ENCODE measurements at regions not wholly inside any gene's neighbourhood (a gene's known extent, or its start where the extent isn't known, plus 50 kb on each side); places are given as distances from the start of the nearest gene placed in this dataset.
"Not testable (repeated sequence)": the region's sequence is repeated elsewhere in the genome, so short reads cannot be mapped to it uniquely, and the experiment has no call there.

GRCh38 chr18:10148189-10148929 is 234.5 kb downstream of the VAPA start:
- Mint-ChIP-seq H3K4me3 (no peak overlapping the region), H3K4me1 (no peaks in the 10 kb centered on the region), H3K9me3 (peaks cover 0 to 9% (median 0%) of the 10 kb centered on the region in 11 donors), H3K27ac (no peak overlapping the region), H3K36me3 (no peaks in the 10 kb centered on the region), H3K27me3 (peaks cover 0 to under 1% (median 0%) of the 10 kb centered on the region in 5 donors)
- POLR2A ChIA-PET: no interaction called here
- no peaks in the 10 kb centered on the region for H3K9me3 ChIP-seq (ENCODE audit: control insufficient read depth in 2 of 3, low read length in 3 of 3)
- CTCF ChIA-PET: no interaction called here
- no peak overlapping the region for H3K4me3 ChIP-seq (ENCODE audit: low read length)
- H3K27me3 ChIP-seq (ENCODE audit: control insufficient read depth in 2 of 2, insufficient read depth in 2 of 2, low read length in 2 of 2): no peaks in the 10 kb centered on the region
- no peaks in the 10 kb centered on the region for H3K4me1 ChIP-seq (ENCODE audit: control insufficient read depth in 2 of 2, insufficient read depth in 2 of 2, low read length in 2 of 2)
- no peak overlapping the region for H3K27ac ChIP-seq (ENCODE audit: low read depth, low read length)
- intact Hi-C loops (cut with micrococcal nuclease): no loop called here
- ATAC-seq (no peak), DNase-seq (no peak)
- no peaks in the 10 kb centered on the region for H3K36me3 ChIP-seq (ENCODE audit: control insufficient read depth in 2 of 3, insufficient read depth in 3 of 3, low read length in 3 of 3)

DNA sequence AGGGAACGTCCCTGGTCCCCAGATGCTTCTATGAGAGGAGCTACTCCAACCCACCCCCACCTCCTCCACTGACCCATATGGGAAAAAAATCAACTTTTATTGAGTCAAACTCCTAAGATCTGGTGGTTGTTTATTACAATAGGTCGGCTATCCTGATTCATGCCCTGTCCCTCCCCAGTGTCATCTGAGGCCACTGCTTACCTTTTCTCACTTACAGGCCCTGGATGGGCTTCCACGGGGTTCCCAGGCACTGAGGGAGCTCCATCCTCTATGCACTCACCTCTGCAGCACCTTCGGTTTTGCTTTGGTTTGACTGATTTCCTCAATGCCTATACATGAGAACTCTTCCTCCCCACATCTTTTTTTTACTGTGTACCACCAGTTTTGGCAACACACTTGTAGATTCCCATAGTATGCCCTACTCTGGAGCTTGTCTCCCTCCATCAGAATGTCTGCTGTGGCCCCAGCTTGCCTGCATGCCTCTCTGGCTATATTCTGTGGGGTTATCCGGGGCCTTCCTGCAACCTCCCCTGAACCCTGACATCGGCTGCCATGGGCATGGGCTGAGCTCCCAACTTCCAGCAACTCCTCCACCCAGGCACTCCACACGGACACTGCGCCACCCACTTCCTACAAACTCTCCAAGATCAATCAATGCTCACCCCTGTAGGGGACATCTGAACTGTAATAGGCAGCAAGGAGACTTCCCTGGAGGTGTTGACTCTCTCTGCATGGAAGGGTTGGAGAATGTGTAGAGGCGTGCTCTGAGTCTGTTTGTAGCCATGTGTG is 236.1 kb downstream of the VAPA start:
- Histone ChIP-seq H3K9me3 (ENCODE audit: control insufficient read depth in 2 of 3, low read length in 3 of 3) (no peaks in the 10 kb centered on the region), H3K27ac (ENCODE audit: low read depth, low read length) (no peak overlapping the region), H3K4me1 (ENCODE audit: control insufficient read depth in 2 of 2, insufficient read depth in 2 of 2, low read length in 2 of 2) (no peaks in the 10 kb centered on the region), H3K36me3 (ENCODE audit: control insufficient read depth in 2 of 3, insufficient read depth in 3 of 3, low read length in 3 of 3) (no peaks in the 10 kb centered on the region), H3K4me3 (ENCODE audit: low read length) (no peak overlapping the region), H3K27me3 (ENCODE audit: control insufficient read depth in 2 of 2, insufficient read depth in 2 of 2, low read length in 2 of 2) (no peaks in the 10 kb centered on the region)
- ChIA-PET POLR2A (no interaction called here), CTCF (no interaction called here)
- Mint-ChIP-seq H3K36me3 (no peaks in the 10 kb centered on the region), H3K27ac (no peak overlapping the region), H3K9me3 (peaks cover 0 to 9% (median 2%) of the 10 kb centered on the region in 11 donors), H3K27me3 (peaks cover 0 to 5% (median 0%) of the 10 kb centered on the region in 5 donors), H3K4me1 (no peaks in the 10 kb centered on the region), H3K4me3 (no peak overlapping the region)
- DNase-seq: no peak
- intact Hi-C loops (cut with micrococcal nuclease): no loop called here
- no peak for ATAC-seq

GRCh38 chr18:10150576-10150975 is 236.8 kb downstream of the VAPA start:
- H3K4me3 ChIP-seq (ENCODE audit: low read length); H3K27ac ChIP-seq (ENCODE audit: low read depth, low read length); H3K4me1 ChIP-seq (ENCODE audit: control insufficient read depth in 2 of 2, insufficient read depth in 2 of 2, low read length in 2 of 2); H3K27ac Mint-ChIP-seq; H3K36me3 ChIP-seq (ENCODE audit: control insufficient read depth in 2 of 3, insufficient read depth in 3 of 3, low read length in 3 of 3); H3K27me3 ChIP-seq (ENCODE audit: control insufficient read depth in 2 of 2, insufficient read depth in 2 of 2, low read length in 2 of 2); H3K4me1 Mint-ChIP-seq; ATAC-seq; H3K4me3 Mint-ChIP-seq; H3K9me3 ChIP-seq (ENCODE audit: control insufficient read depth in 2 of 3, low read length in 3 of 3); intact Hi-C loops (cut with micrococcal nuclease); POLR2A ChIA-PET; CTCF ChIA-PET; H3K9me3 Mint-ChIP-seq; DNase-seq; H3K27me3 Mint-ChIP-seq; H3K36me3 Mint-ChIP-seq: not testable (repeated sequence)

GRCh38 chr18:10152475-10152874 is 238.7 kb downstream of the VAPA start:
- H3K4me3 Mint-ChIP-seq: no peak overlapping the region
- no peaks in the 10 kb centered on the region for H3K36me3 Mint-ChIP-seq
- H3K4me1 ChIP-seq (ENCODE audit: control insufficient read depth in 2 of 2, insufficient read depth in 2 of 2, low read length in 2 of 2): no peaks in the 10 kb centered on the region
- no peak overlapping the region for H3K4me3 ChIP-seq (ENCODE audit: low read length)
- H3K27me3 Mint-ChIP-seq: peaks cover 0 to 8% (median 0%) of the 10 kb centered on the region in 5 donors
- H3K9me3 ChIP-seq (ENCODE audit: control insufficient read depth in 2 of 3, low read length in 3 of 3): no peaks in the 10 kb centered on the region
- H3K27ac ChIP-seq (ENCODE audit: low read depth, low read length): no peak overlapping the region
- no peaks in the 10 kb centered on the region for H3K36me3 ChIP-seq (ENCODE audit: control insufficient read depth in 2 of 3, insufficient read depth in 3 of 3, low read length in 3 of 3)
- intact Hi-C loops (cut with micrococcal nuclease): no loop called here
- peaks cover 0 to 3% of the 10 kb centered on the region in 2 donors for H3K27me3 ChIP-seq (ENCODE audit: control insufficient read depth in 2 of 2, insufficient read depth in 2 of 2, low read length in 2 of 2)
- DNase-seq: no peak
- H3K9me3 Mint-ChIP-seq: peaks cover 0 to 9% (median 3%) of the 10 kb centered on the region in 11 donors
- ChIA-PET CTCF (no interaction called here), POLR2A (no interaction called here)
- no peak for ATAC-seq
- no peak overlapping the region for H3K27ac Mint-ChIP-seq
- no peaks in the 10 kb centered on the region for H3K4me1 Mint-ChIP-seq

DNA sequence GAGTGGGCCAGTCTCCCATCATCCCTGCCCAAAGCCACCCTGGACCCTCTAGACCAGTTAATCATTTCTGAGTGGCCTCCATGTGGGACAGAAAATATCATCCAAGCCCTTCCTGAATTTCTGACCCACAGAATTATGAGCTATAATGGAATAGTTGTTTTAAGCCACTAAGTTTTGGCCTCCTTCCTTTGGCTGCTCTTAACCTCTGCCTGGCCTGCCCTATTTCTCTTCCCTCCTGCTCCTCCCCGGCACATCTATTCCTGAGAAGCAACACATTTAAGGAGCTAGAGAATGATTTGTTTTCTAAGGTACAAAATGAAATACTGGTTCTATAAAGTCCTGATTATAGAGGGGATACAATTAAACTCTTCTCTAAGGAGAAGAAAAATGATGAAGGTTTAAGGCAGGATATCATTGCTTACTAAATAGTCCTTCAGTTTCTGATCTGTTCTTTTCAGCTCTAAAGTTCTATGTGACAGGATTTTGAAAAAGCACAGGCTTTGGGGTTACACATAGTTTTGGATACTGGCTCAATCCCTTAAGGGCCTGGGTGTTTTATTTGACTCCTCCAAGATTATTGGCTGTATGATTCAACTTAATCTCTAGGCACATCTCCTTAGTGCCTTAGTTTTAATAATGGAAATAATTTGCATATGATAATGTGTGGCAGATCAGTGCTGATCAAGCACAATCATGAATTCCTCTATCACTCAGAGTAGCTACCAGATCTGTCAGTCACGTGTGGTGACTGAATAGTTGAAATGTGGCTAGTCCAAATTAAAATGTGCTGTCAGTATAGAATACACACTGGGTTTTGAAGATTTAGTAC is 240.3 kb downstream of the VAPA start:
- intact Hi-C loops (cut with micrococcal nuclease): no loop called here

GRCh38 chr18:10157706-10158105 is 243.9 kb downstream of the VAPA start:
- ChIA-PET CTCF (no interaction called here), POLR2A (no interaction called here)
- H3K27me3 Mint-ChIP-seq: peaks cover 0 to 10% (median 0%) of the 10 kb centered on the region in 5 donors
- H3K9me3 Mint-ChIP-seq: peaks cover 0 to 11% (median 3%) of the 10 kb centered on the region in 11 donors
- H3K27me3 ChIP-seq (ENCODE audit: control insufficient read depth in 2 of 2, insufficient read depth in 2 of 2, low read length in 2 of 2): peaks cover 0 to 3% of the 10 kb centered on the region in 2 donors
- no peak overlapping the region for H3K27ac Mint-ChIP-seq
- H3K36me3 ChIP-seq (ENCODE audit: control insufficient read depth in 2 of 3, insufficient read depth in 3 of 3, low read length in 3 of 3): no peaks in the 10 kb centered on the region
- H3K36me3 Mint-ChIP-seq: no peaks in the 10 kb centered on the region
- H3K4me1 Mint-ChIP-seq: no peaks in the 10 kb centered on the region
- H3K4me3 Mint-ChIP-seq: no peak overlapping the region
- H3K4me3 ChIP-seq (ENCODE audit: low read length): no peak overlapping the region
- intact Hi-C loops (cut with micrococcal nuclease): no loop called here
- DNase-seq: no peak
- ATAC-seq: no peak
- no peak overlapping the region for H3K27ac ChIP-seq (ENCODE audit: low read depth, low read length)
- no peaks in the 10 kb centered on the region for H3K4me1 ChIP-seq (ENCODE audit: control insufficient read depth in 2 of 2, insufficient read depth in 2 of 2, low read length in 2 of 2)
- no peaks in the 10 kb centered on the region for H3K9me3 ChIP-seq (ENCODE audit: control insufficient read depth in 2 of 3, low read length in 3 of 3)

More for the DNA sequence above, 240.3 kb downstream of the VAPA start:
- H3K36me3 ChIP-seq (ENCODE audit: control insufficient read depth in 2 of 3, insufficient read depth in 3 of 3, low read length in 3 of 3): no peaks in the 10 kb centered on the region
- Mint-ChIP-seq H3K36me3 (no peaks in the 10 kb centered on the region), H3K9me3 (peaks cover 0 to 11% (median 4%) of the 10 kb centered on the region in 11 donors), H3K27me3 (peaks cover 0 to 10% (median 0%) of the 10 kb centered on the region in 5 donors), H3K27ac (no peak overlapping the region), H3K4me3 (no peak overlapping the region), H3K4me1 (no peaks in the 10 kb centered on the region)
- DNase-seq (no peak), ATAC-seq (no peak)
- no peak overlapping the region for H3K27ac ChIP-seq (ENCODE audit: low read depth, low read length)
- no peaks in the 10 kb centered on the region for H3K9me3 ChIP-seq (ENCODE audit: control insufficient read depth in 2 of 3, low read length in 3 of 3)
- H3K4me3 ChIP-seq (ENCODE audit: low read length): no peak overlapping the region
- ChIA-PET POLR2A (no interaction called here), CTCF (no interaction called here)
- peaks cover 0 to 3% of the 10 kb centered on the region in 2 donors for H3K27me3 ChIP-seq (ENCODE audit: control insufficient read depth in 2 of 2, insufficient read depth in 2 of 2, low read length in 2 of 2)
- H3K4me1 ChIP-seq (ENCODE audit: control insufficient read depth in 2 of 2, insufficient read depth in 2 of 2, low read length in 2 of 2): no peaks in the 10 kb centered on the region

Data from naive thymus-derived CD4-positive, alpha-beta T cell (primary cell).